ENCODE measurements at regions not wholly inside any gene's neighbourhood (a gene's known extent, or its start where the extent isn't known, plus 50 kb on each side); places are given as distances from the start of the nearest gene placed in this dataset.

GRCh38 chr15:29343229-29343628 is 73.6 kb upstream of the NSMCE3 start:
- TF ChIP-seq EZH2 (IDR thresholded peaks at IDR 0.05; ENCODE audit: borderline replicate concordance, low read depth, low read length, severe bottlenecking) (no peak), CTCF (IDR thresholded peaks at IDR 0.05; ENCODE audit: borderline replicate concordance, extremely low read depth, low read length, poor library complexity, severe bottlenecking) (no peak)
